Activated CD8-positive, alpha-beta T cell treated with anti-CD3 and anti-CD28 coated beads for 36 hours (primary cell): ENCODE measurements at regions not wholly inside any gene's neighbourhood (a gene's known extent, or its start where the extent isn't known, plus 50 kb on each side); places are given as distances from the start of the nearest gene placed in this dataset.

Experiments used
- ATAC-seq: fragments of 200-7000 bp; cut with Tn5 transposase; one replicate; pipeline ENCODE4 v1.10.0; 2021; ENCODE audit warnings: mild to moderate bottlenecking, moderate library complexity
- CTCF ChIA-PET: fragments of 350-600 bp; sonication (Branson Sonifier 250); formaldehyde crosslinking; loops from one replicate; lab custom pipeline; 2021; ENCODE audit warnings: antibody characterized with exemption; lab: Charles Lee
- POLR2A ChIA-PET: fragments of 350-600 bp; sonication (Branson Sonifier 250); formaldehyde crosslinking; loops from one replicate; lab custom pipeline; 2021; ENCODE audit warnings: antibody characterized with exemption; lab: Charles Lee
- DNase-seq: peaks from one replicate; pipeline ENCODE4 v3.0.0-alpha.2; 2020
- H3K27ac Mint-ChIP-seq: one replicate; pipeline ENCODE4 v1.8.0; 2021; ENCODE audit warnings: mild to moderate bottlenecking, mixed read lengths
- H3K27me3 Mint-ChIP-seq: one replicate; pipeline ENCODE4 v1.8.0; 2021; ENCODE audit warnings: mixed read lengths
- H3K36me3 Mint-ChIP-seq: one replicate; pipeline ENCODE4 v1.8.0; 2021; ENCODE audit warnings: low read depth, mixed read lengths
- H3K4me1 Mint-ChIP-seq: one replicate; pipeline ENCODE4 v1.8.0; 2021; ENCODE audit warnings: low read depth, mixed read lengths
- H3K4me3 Mint-ChIP-seq: one replicate; pipeline ENCODE4 v1.8.0; 2021; ENCODE audit warnings: mild to moderate bottlenecking, moderate library complexity, mixed read lengths
- H3K9me3 Mint-ChIP-seq: one replicate; pipeline ENCODE4 v1.8.0; 2021; ENCODE audit warnings: mixed read lengths
- intact Hi-C: fragments of 100-400 bp; cut with micrococcal nuclease; formaldehyde crosslinking; loops from one replicate; pipeline ENCODE4 v1.10.0; 2022
- TF ChIP-seq, protein P1 (sequence below): fragments of 200-600 bp; IDR thresholded peaks from one replicate; pipeline ENCODE4 v1.8.0; 2022; ENCODE audit warnings: antibody characterized with exemption, mild to moderate bottlenecking

DNA sequence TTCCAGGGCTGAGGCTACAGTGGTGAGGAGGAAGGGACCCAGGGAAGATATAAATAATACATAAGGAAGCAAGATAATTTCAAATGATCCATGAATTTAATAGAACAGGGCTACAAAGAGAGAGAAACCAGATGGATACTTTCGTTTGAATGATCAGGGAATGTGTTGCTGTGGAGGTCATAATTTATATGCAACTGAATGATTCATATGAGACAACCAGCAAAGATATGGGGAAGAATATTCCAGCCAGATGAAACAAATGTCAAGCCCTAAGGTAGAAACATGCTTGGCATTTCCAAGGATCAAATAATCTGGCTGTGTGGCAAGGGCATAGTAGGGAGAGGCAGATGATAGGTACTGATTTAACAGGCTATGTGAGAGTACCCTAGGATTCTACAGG is 84.8 kb upstream of the ZC3H11B start:
- ATAC-seq = no peak
- CTCF ChIA-PET = no interaction called here
- TF ChIP-seq, protein P1, sequence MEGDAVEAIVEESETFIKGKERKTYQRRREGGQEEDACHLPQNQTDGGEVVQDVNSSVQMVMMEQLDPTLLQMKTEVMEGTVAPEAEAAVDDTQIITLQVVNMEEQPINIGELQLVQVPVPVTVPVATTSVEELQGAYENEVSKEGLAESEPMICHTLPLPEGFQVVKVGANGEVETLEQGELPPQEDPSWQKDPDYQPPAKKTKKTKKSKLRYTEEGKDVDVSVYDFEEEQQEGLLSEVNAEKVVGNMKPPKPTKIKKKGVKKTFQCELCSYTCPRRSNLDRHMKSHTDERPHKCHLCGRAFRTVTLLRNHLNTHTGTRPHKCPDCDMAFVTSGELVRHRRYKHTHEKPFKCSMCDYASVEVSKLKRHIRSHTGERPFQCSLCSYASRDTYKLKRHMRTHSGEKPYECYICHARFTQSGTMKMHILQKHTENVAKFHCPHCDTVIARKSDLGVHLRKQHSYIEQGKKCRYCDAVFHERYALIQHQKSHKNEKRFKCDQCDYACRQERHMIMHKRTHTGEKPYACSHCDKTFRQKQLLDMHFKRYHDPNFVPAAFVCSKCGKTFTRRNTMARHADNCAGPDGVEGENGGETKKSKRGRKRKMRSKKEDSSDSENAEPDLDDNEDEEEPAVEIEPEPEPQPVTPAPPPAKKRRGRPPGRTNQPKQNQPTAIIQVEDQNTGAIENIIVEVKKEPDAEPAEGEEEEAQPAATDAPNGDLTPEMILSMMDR = no peak
- Mint-ChIP-seq H3K4me1 (no peaks in the 10 kb centered on the region), H3K36me3 (no peaks in the 10 kb centered on the region), H3K4me3 (no peak overlapping the region), H3K9me3 (no peaks in the 10 kb centered on the region), H3K27me3 (no peaks in the 10 kb centered on the region), H3K27ac (no peak overlapping the region)
- no peak for DNase-seq
- intact Hi-C loops = no loop called here
- POLR2A ChIA-PET = no interaction called here

DNA sequence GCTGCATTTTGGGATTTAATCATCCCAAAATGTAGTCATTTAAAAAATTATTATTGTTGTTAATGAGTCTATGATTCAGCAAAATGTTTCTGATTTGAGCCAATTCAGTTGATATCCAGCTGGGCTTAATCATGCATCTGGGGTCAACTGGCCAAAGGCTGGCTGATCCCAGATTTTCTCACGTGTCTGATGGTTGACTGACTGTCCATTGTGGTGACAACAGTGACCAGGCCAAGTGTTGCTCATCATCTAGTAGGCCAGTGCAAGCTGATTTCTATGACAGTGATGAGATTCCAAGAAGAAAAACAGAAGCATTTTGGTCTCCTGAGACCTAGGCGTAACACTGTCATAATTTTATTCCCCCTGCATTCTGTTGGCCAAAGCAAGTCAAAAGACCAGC is 80.1 kb upstream of the ZC3H11B start:
- Mint-ChIP-seq H3K4me1 (no peaks in the 10 kb centered on the region), H3K4me3 (no peak overlapping the region), H3K9me3 (peaks cover 1% of the 10 kb centered on the region), H3K36me3 (no peaks in the 10 kb centered on the region), H3K27me3 (peaks cover 1% of the 10 kb centered on the region), H3K27ac (no peak overlapping the region)
- CTCF ChIA-PET = no interaction called here
- DNase-seq (no peak), ATAC-seq (no peak)
- TF ChIP-seq, protein P1 = no peak
- POLR2A ChIA-PET = no interaction called here
- intact Hi-C loops = no loop called here

DNA sequence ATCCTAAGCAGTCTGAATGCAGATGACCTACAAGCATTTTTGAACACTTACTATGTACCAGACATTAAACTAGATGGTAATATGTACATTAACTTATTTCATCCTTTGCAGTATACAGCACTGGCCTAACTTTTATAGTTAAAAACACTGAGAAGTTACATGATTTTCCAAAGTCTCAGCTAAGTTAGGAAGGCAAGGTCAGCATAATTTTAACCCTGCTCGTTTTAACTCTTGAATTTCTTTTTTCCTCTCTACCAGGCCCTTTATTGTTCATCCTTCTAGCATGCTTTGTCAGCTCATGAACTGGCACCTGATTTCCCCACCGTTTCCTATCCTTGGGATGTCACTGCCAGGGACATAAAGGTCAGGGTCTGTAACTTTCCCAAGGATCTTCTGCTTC is 76.9 kb upstream of the ZC3H11B start:
- ChIA-PET CTCF (no interaction called here), POLR2A (no interaction called here)
- Mint-ChIP-seq H3K27me3 (peaks cover 1% of the 10 kb centered on the region), H3K9me3 (peaks cover 3% of the 10 kb centered on the region), H3K4me3 (no peak overlapping the region), H3K4me1 (no peaks in the 10 kb centered on the region), H3K36me3 (no peaks in the 10 kb centered on the region), H3K27ac (no peak overlapping the region)
- DNase-seq (no peak), ATAC-seq (no peak)
- intact Hi-C loops = no loop called here
- TF ChIP-seq, protein P1 = no peak

DNA sequence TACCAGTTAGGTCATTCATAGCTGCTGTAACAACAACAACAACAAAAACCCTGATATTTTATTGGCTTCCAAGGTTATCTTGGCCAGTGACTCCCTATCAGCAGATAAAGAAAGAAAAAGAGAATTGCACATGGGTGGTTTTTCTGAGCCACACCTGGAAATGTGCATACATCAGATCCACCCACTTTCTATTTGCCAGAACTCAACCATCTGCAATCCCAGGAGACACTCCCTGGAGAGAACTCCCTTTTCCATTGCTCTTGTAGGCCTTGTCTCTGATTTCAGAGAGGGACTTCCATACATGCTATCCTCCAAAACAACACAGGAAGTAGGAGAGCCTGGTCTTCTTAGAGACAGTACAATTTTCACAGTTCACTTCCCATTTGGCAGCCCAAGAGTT is 74.9 kb upstream of the ZC3H11B start:
- no peak overlapping the region for H3K27ac Mint-ChIP-seq
- ATAC-seq (no peak), DNase-seq (no peak)
- ChIA-PET POLR2A (no interaction called here), CTCF (no interaction called here)
- intact Hi-C loops = no loop called here
- H3K4me3 Mint-ChIP-seq = no peak overlapping the region
- H3K27me3 Mint-ChIP-seq = peaks cover 1% of the 10 kb centered on the region
- H3K36me3 Mint-ChIP-seq = no peaks in the 10 kb centered on the region
- TF ChIP-seq, protein P1 = no peak
- H3K4me1 Mint-ChIP-seq = no peaks in the 10 kb centered on the region
- H3K9me3 Mint-ChIP-seq = peaks cover 3% of the 10 kb centered on the region

DNA sequence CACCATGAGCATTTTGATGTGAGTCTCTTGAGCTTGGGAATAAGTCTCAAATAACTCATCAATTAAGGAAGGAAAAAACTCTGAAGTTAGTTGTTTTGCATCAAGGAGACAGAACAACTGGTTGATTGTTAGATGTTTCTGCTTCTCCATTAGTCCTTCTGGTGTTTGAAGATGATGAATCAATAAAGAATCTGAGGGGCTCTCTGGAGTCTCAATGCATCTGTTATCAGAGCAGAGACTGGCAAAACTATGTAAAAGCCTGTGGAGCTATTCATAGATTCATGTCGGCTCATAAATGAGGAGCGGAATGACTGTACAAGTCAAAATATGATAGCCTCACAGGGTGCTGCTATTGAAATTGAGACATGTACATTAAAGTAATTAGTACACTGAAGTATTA is 73.3 kb upstream of the ZC3H11B start:
- Mint-ChIP-seq H3K27me3 (no peaks in the 10 kb centered on the region), H3K9me3 (peaks cover 2% of the 10 kb centered on the region), H3K27ac (no peak overlapping the region), H3K4me3 (no peak overlapping the region), H3K4me1 (no peaks in the 10 kb centered on the region), H3K36me3 (no peaks in the 10 kb centered on the region)
- TF ChIP-seq, protein P1 = no peak
- intact Hi-C loops = no loop called here
- CTCF ChIA-PET = no interaction called here
- DNase-seq (no peak), ATAC-seq (no peak)
- POLR2A ChIA-PET = no interaction called here
